H1 (cell line): ENCODE measurements at regions not wholly inside any gene's neighbourhood (a gene's known extent, or its start where the extent isn't known, plus 50 kb on each side); places are given as distances from the start of the nearest gene placed in this dataset.
A peak's percentile ranks its signal among the peaks of the same experiment; 100 is the strongest.

ENCODE experiments used
- CTCF ChIA-PET: fragments of 300-600 bp; sonication (Branson Sonifier 250); formaldehyde crosslinking; loops from one replicate; lab custom pipeline; 2021; ENCODE audit not compliant: partially characterized antibody; lab: Charles Lee
- POLR2A ChIA-PET: fragments of 300-600 bp; sonication (Branson Sonifier 250); formaldehyde crosslinking; loops from one replicate; lab custom pipeline; 2021; ENCODE audit warnings: inconsistent platforms; ENCODE audit not compliant: partially characterized antibody; lab: Charles Lee
- DNase-seq, 2 experiments: peaks; one replicate each; pipeline versions ENCODE4 v3.0.0 to v3.0.0-alpha.2; 2010 to 2022; ENCODE audit warnings: low spot score in 2 of 2, low read depth in 1 of 2, mixed read lengths in 1 of 2
- FAIRE-seq: peaks from 2 replicates; lab custom pipeline; 2011; peaks lifted over from hg19 to GRCh38; lab: Jason Lieb, UNC
- H2AFZ ChIP-seq: 2 replicates; pipeline ENCODE4 v1.8.1; 2012; ENCODE audit warnings: low read length, inconsistent platforms
- H2AK5ac ChIP-seq: 2 replicates; pipeline ENCODE4 v1.6.1; 2013; ENCODE audit warnings: low read depth, low read length
- H2BK120ac ChIP-seq: replicated peaks from 2 replicates; pipeline ENCODE3; 2013; ENCODE audit warnings: low read depth, low read length, inconsistent platforms
- H2BK12ac ChIP-seq: 2 replicates; pipeline ENCODE4 v1.6.1; 2013; ENCODE audit warnings: low read depth, low read length
- H2BK15ac ChIP-seq: 2 replicates; pipeline ENCODE4 v1.6.1; 2013; ENCODE audit warnings: low read length
- H2BK20ac ChIP-seq: 2 replicates; pipeline ENCODE4 v1.6.1; 2013; ENCODE audit warnings: low read length
- H2BK5ac ChIP-seq: 2 replicates; pipeline ENCODE4 v1.6.1; 2013; ENCODE audit warnings: low read depth, low read length
- H3K14ac ChIP-seq: 2 replicates; pipeline ENCODE4 v1.6.1; 2013; ENCODE audit warnings: inconsistent platforms; ENCODE audit not compliant: insufficient read length
- H3K18ac ChIP-seq: 2 replicates; pipeline ENCODE4 v1.6.1; 2013; ENCODE audit warnings: low read length; ENCODE audit errors: extremely low read depth
- H3K23ac ChIP-seq: 2 replicates; pipeline ENCODE4 v1.6.1; 2013; ENCODE audit warnings: inconsistent platforms; ENCODE audit not compliant: insufficient read length
- H3K23me2 ChIP-seq: 2 replicates; pipeline ENCODE4 v1.6.1; 2013; ENCODE audit warnings: low read depth, low read length
- H3K27ac ChIP-seq: 2 replicates; pipeline ENCODE4 v1.6.1; 2011; ENCODE audit warnings: low read depth, low read length, inconsistent platforms
- H3K27me3 ChIP-seq, 4 experiments: replicated peaks in 1 of 4; 1 replicate in 1 of 4; 2 replicates in 3 of 4; pipeline versions ENCODE4 v1.6.1 to v1.8.1; 2011 to 2013; ENCODE audit warnings: low read length in 3 of 4, mild to moderate bottlenecking in 3 of 4, inconsistent platforms in 2 of 4, mixed read lengths in 2 of 4, moderate library complexity in 1 of 4; ENCODE audit not compliant: control insufficient read depth in 3 of 4, insufficient read depth in 3 of 4; ENCODE audit errors: extremely low read depth in 1 of 4
- H3K36me3 ChIP-seq, 4 experiments: 2 replicates each; pipeline versions ENCODE4 v1.6.1 to v1.8.1; 2011 to 2013; ENCODE audit warnings: mild to moderate bottlenecking in 4 of 4, low read length in 3 of 4, moderate library complexity in 2 of 4, control low read depth in 1 of 4, inconsistent platforms in 1 of 4; ENCODE audit not compliant: insufficient read depth in 4 of 4, control insufficient read depth in 2 of 4
- H3K4ac ChIP-seq: replicated peaks from 2 replicates; pipeline ENCODE3; 2013; ENCODE audit warnings: low read length, low read depth, mixed read lengths, inconsistent platforms; ENCODE audit not compliant: insufficient read length
- H3K4me1 ChIP-seq, 4 experiments: replicated peaks in 1 of 4; 1 replicate in 1 of 4; 2 replicates in 3 of 4; pipeline versions ENCODE4 v1.6.1 to v1.8.1; 2011 to 2013; ENCODE audit warnings: low read length in 3 of 4, inconsistent platforms in 2 of 4, mixed read lengths in 1 of 4; ENCODE audit not compliant: insufficient read depth in 4 of 4, control insufficient read depth in 3 of 4
- H3K4me2 ChIP-seq, 2 experiments: 2 replicates each; pipeline versions ENCODE4 v1.6.1 to v1.8.1; 2011 to 2013; ENCODE audit warnings: low read depth in 2 of 2, low read length in 2 of 2, control low read depth in 1 of 2, inconsistent platforms in 1 of 2, mild to moderate bottlenecking in 1 of 2; ENCODE audit not compliant: insufficient read depth in 1 of 2
- H3K4me3 ChIP-seq, 4 experiments: fragments of 200-600, 300-600 bp in 1 of 4; sonication (generic), shearing (Covaris generic), sonication (Bioruptor Twin) in 1 of 4; 2 replicates each; pipeline versions ENCODE4 v1.5.1 to v1.8.1; 2011 to 2016; ENCODE audit warnings: low read length in 4 of 4, low read depth in 3 of 4, control low read depth in 2 of 4, inconsistent platforms in 2 of 4, mild to moderate bottlenecking in 2 of 4, mixed read lengths in 1 of 4, moderate library complexity in 1 of 4; ENCODE audit not compliant: insufficient read depth in 2 of 4; ENCODE audit errors: extremely low read depth in 1 of 4
- H3K56ac ChIP-seq: replicated peaks from 2 replicates; pipeline ENCODE3; 2013; ENCODE audit warnings: low read depth, mild to moderate bottlenecking, mixed read lengths, low read length, inconsistent platforms; ENCODE audit not compliant: insufficient read length
- H3K79me1 ChIP-seq: 2 replicates; pipeline ENCODE4 v1.6.1; 2013; ENCODE audit warnings: low read depth, low read length, control low read depth
- H3K79me2 ChIP-seq, 2 experiments: 2 replicates each; pipeline versions ENCODE4 v1.6.1 to v1.8.1; 2012 to 2013; ENCODE audit warnings: low read length in 2 of 2, mild to moderate bottlenecking in 2 of 2, inconsistent platforms in 1 of 2; ENCODE audit not compliant: insufficient read depth in 2 of 2, control insufficient read depth in 1 of 2
- H3K9ac ChIP-seq, 4 experiments: replicated peaks in 1 of 4; 1 replicate in 1 of 4; 2 replicates in 3 of 4; pipeline versions ENCODE4 v1.6.1 to v1.8.1; 2011 to 2013; ENCODE audit warnings: low read depth in 3 of 4, low read length in 3 of 4, control low read depth in 2 of 4, mild to moderate bottlenecking in 2 of 4, moderate library complexity in 2 of 4, inconsistent platforms in 1 of 4; ENCODE audit errors: extremely low read depth in 1 of 4
- H3K9me3 ChIP-seq, 2 experiments: 2 replicates each; pipeline versions ENCODE4 v1.6.1 to v1.8.1; 2012 to 2013; ENCODE audit warnings: mild to moderate bottlenecking in 2 of 2, moderate library complexity in 2 of 2, control low read depth in 1 of 2, inconsistent platforms in 1 of 2, low read depth in 1 of 2, low read length in 1 of 2, mixed read lengths in 1 of 2; ENCODE audit not compliant: insufficient read depth in 2 of 2
- H4K20me1 ChIP-seq, 2 experiments: replicated peaks in 1 of 2; 2 replicates each; pipeline versions ENCODE3 to v1.8.1; 2011 to 2013; ENCODE audit warnings: inconsistent platforms in 2 of 2, low read length in 2 of 2, mild to moderate bottlenecking in 1 of 2; ENCODE audit not compliant: insufficient read depth in 2 of 2, control insufficient read depth in 1 of 2
- H4K5ac ChIP-seq: 2 replicates; pipeline ENCODE4 v1.6.1; 2013; ENCODE audit warnings: low read length, low read depth, mixed read lengths, inconsistent platforms; ENCODE audit not compliant: insufficient read length
- H4K8ac ChIP-seq: 2 replicates; pipeline ENCODE4 v1.8.0; 2013; ENCODE audit warnings: mild to moderate bottlenecking, moderate library complexity, low read length, inconsistent platforms; ENCODE audit not compliant: insufficient read depth; ENCODE audit errors: extremely low read depth
- H4K91ac ChIP-seq: replicated peaks from 2 replicates; pipeline ENCODE3; 2013; ENCODE audit warnings: low read length, mixed read lengths, inconsistent platforms; ENCODE audit not compliant: insufficient read length
- ASH2L ChIP-seq: fragments of 200-600, 300-600 bp; sonication (generic); IDR thresholded peaks from one replicate; pipeline ENCODE4 v1.7.1; 2017; ENCODE audit warnings: low read length
- NANOG ChIP-seq: IDR thresholded peaks from 2 replicates; pipeline ENCODE4 v1.6.1; 2011; ENCODE audit warnings: low read length, low read depth, mild to moderate bottlenecking, inconsistent platforms; ENCODE audit not compliant: insufficient read depth, poor library complexity, severe bottlenecking
- SP1 ChIP-seq: IDR thresholded peaks from 2 replicates; pipeline ENCODE4 v1.6.1; 2011; ENCODE audit warnings: low read depth, low read length
- ZNF274 ChIP-seq: IDR thresholded peaks from 2 replicates; pipeline ENCODE4 v1.7.0; 2012; ENCODE audit warnings: low read length, borderline replicate concordance; ENCODE audit errors: extremely low read depth
- WGBS, 2 experiments: shearing (Covaris generic) in 1 of 2; methylation state at CpG; one replicate each; pipeline versions ENCODE4 v1.1.6 to v1.1.7; 2013 to 2015; ENCODE audit warnings: low lambda C conversion rate in 2 of 2, mixed read lengths in 2 of 2, inconsistent platforms in 1 of 2, low coverage in 1 of 2, missing lambda C conversion rate in 1 of 2; ENCODE audit not compliant: insufficient replicate concordance in 2 of 2, insufficient coverage in 1 of 2, insufficient read length in 1 of 2; ENCODE audit errors: extremely low coverage in 1 of 2, missing lambda C conversion rate in 1 of 2; 5-methylcytosine and 5-hydroxymethylcytosine counted together
- TF ChIP-seq, protein P1 (sequence below): IDR thresholded peaks from 2 replicates; pipeline ENCODE4 v1.6.1; 2012; ENCODE audit warnings: inconsistent platforms
- TF ChIP-seq, protein P2 (sequence below), 3 experiments: IDR thresholded peaks; 1 replicate in 2 of 3; 2 replicates in 1 of 3; pipeline versions ENCODE4 v1.5.1 to v1.6.1; 2011; ENCODE audit warnings: low read length in 3 of 3, mild to moderate bottlenecking in 3 of 3, inconsistent platforms in 2 of 3, low read depth in 1 of 3, moderate library complexity in 1 of 3; ENCODE audit not compliant: insufficient read depth in 1 of 3; ENCODE audit errors: control extremely low read depth in 1 of 3
- TF ChIP-seq, protein P3 (sequence below): IDR thresholded peaks from 2 replicates; pipeline ENCODE4 v1.6.1; 2011; ENCODE audit warnings: low read depth, mild to moderate bottlenecking, low read length; ENCODE audit not compliant: insufficient read depth
- TF ChIP-seq, protein P4 (sequence below): IDR thresholded peaks from 2 replicates; pipeline ENCODE4 v1.6.1; 2011; ENCODE audit warnings: low read length, improper control_type of control experiment

DNA sequence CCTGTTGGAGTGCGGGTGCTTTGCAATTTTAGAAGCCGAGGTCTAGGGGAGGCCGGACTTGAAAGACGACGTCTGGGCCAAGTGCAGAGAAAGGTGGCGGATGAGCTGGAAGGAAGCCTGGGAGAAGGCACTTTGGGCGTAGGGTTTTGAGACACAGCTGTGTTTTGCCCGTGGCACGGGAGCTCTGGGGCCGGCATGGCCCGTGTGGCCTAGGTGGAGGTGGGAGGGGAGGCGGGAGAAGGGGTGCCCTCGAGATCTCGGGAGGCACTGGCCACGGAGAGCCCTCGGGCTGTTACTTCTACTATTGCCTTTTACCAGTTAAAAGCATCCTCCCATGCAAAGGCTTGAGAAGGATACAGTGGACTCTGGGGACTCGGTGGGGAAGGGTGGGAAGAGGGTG lies 161.9 kb downstream of the FOXL1 start:
- DNase-seq (no peak), FAIRE-seq (no peak)
- Histone ChIP-seq H3K36me3 (no peaks in the 10 kb centered on the region; a peak in 1 of 8 replicates), H4K8ac (no peak overlapping the region), H2BK12ac (0 out of 2 replicates have a peak overlapping the region, but pooled peaks have one; percentile 35), H3K4me1 (peaks cover 0 to 12% (median 7%) of the 10 kb centered on the region in 4 experiments; a peak in 4 of 7 replicates), H2AFZ (no peak overlapping the region), H2BK15ac (no peak overlapping the region), H2BK120ac (no peak overlapping the region), H3K27ac (no peak overlapping the region), H4K91ac (peak overlapping the region; percentile 89), H2BK5ac (0 out of 2 replicates have a peak overlapping the region, but pooled peaks have one; percentile 69), H3K79me2 (no peaks in the 10 kb centered on the region), H3K9ac (no peak overlapping the region), H3K18ac (no peak overlapping the region; the same call in 1 of the 2 replicates), H3K9me3 (peaks cover 4% of the 10 kb centered on the region in 2 experiments; a peak in 1 of 4 replicates), H3K4me3 (no peak overlapping the region), H3K4ac (peak overlapping the region; percentile 47), H4K5ac (no peak overlapping the region), H2BK20ac (no peak overlapping the region), H3K27me3 (no peaks in the 10 kb centered on the region; a peak in 1 of 7 replicates), H3K14ac (no peak overlapping the region), H4K20me1 (no peaks in the 10 kb centered on the region), H2AK5ac (0 out of 2 replicates have a peak overlapping the region, but pooled peaks have one; percentile 61), H3K23me2 (no peaks in the 10 kb centered on the region), H3K23ac (no peak overlapping the region), H3K79me1 (no peaks in the 10 kb centered on the region), H3K4me2 (no peak overlapping the region; a peak in 1 of 4 replicates), H3K56ac (no peak overlapping the region)
- WGBS, 2 experiments: 83% methylated on average over 14 of the region's 17 CpGs; no CpG with 5 or more reads in 1 of the 2 experiments
- CTCF ChIA-PET: interaction anchor here (1.2 to 1.7 kb wide), 4 partner anchors 17 to 322 kb away, joined by 3 to 4 read pairs (median 4); no protein-coding TSS in a partner anchor
- POLR2A ChIA-PET: interaction anchor here (0.9 kb wide), 1 partner anchor 17 kb away, joined by 3 read pairs; no protein-coding TSS in a partner anchor
- TF ChIP-seq, protein P1, sequence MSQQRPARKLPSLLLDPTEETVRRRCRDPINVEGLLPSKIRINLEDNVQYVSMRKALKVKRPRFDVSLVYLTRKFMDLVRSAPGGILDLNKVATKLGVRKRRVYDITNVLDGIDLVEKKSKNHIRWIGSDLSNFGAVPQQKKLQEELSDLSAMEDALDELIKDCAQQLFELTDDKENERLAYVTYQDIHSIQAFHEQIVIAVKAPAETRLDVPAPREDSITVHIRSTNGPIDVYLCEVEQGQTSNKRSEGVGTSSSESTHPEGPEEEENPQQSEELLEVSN: no peak
- TF ChIP-seq, protein P2, sequence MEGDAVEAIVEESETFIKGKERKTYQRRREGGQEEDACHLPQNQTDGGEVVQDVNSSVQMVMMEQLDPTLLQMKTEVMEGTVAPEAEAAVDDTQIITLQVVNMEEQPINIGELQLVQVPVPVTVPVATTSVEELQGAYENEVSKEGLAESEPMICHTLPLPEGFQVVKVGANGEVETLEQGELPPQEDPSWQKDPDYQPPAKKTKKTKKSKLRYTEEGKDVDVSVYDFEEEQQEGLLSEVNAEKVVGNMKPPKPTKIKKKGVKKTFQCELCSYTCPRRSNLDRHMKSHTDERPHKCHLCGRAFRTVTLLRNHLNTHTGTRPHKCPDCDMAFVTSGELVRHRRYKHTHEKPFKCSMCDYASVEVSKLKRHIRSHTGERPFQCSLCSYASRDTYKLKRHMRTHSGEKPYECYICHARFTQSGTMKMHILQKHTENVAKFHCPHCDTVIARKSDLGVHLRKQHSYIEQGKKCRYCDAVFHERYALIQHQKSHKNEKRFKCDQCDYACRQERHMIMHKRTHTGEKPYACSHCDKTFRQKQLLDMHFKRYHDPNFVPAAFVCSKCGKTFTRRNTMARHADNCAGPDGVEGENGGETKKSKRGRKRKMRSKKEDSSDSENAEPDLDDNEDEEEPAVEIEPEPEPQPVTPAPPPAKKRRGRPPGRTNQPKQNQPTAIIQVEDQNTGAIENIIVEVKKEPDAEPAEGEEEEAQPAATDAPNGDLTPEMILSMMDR (IDR thresholded peaks at IDR 0.05; ENCODE audit: control extremely low read depth in 1 of 3, insufficient read depth in 1 of 3, low read depth in 1 of 3, low read length in 3 of 3): no peak
- TF ChIP-seq NANOG (no peak), ZNF274 (no peak), SP1 (no peak), ASH2L (no peak)
- TF ChIP-seq, protein P3, sequence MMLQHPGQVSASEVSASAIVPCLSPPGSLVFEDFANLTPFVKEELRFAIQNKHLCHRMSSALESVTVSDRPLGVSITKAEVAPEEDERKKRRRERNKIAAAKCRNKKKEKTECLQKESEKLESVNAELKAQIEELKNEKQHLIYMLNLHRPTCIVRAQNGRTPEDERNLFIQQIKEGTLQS: no peak
- TF ChIP-seq, protein P4, sequence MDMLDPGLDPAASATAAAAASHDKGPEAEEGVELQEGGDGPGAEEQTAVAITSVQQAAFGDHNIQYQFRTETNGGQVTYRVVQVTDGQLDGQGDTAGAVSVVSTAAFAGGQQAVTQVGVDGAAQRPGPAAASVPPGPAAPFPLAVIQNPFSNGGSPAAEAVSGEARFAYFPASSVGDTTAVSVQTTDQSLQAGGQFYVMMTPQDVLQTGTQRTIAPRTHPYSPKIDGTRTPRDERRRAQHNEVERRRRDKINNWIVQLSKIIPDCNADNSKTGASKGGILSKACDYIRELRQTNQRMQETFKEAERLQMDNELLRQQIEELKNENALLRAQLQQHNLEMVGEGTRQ: no peak
